HL-60 (cell line): ENCODE measurements at regions not wholly inside any gene's neighbourhood (a gene's known extent, or its start where the extent isn't known, plus 50 kb on each side); places are given as distances from the start of the nearest gene placed in this dataset.

ENCODE experiments used
- CTCF ChIP-seq: IDR thresholded peaks from one replicate; pipeline ENCODE4 v1.5.1; 2011; ENCODE audit warnings: low read length, control low read depth, inconsistent platforms; ENCODE audit not compliant: insufficient read depth
- POLR2AphosphoS5 ChIP-seq: IDR thresholded peaks from 2 replicates; pipeline ENCODE4 v1.6.1; 2012; ENCODE audit warnings: low read depth

- TF ChIP-seq CTCF = no peak
- TF ChIP-seq POLR2AphosphoS5 = no peak
Measured at GRCh38 chr5:63690546-63690945, 271.7 kb downstream of the HTR1A start.
